ENCODE measurements at regions not wholly inside any gene's neighbourhood (a gene's known extent, or its start where the extent isn't known, plus 50 kb on each side); places are given as distances from the start of the nearest gene placed in this dataset.
"Not testable (repeated sequence)": the region's sequence is repeated elsewhere in the genome, so short reads cannot be mapped to it uniquely, and the experiment has no call there.

- no peak for DNase-seq (ENCODE audit: low read depth in 2 of 2)
Measured at GRCh38 chr5:66413931-66414330, 182.3 kb upstream of the MAST4 start.

- no peak for DNase-seq (ENCODE audit: low read depth in 2 of 2)
Measured at GRCh38 chr5:66415208-66415607, 181.0 kb upstream of the MAST4 start.

- DNase-seq (ENCODE audit: low read depth in 2 of 2): no peak
Measured at GRCh38 chr5:66416698-66417097, 179.5 kb upstream of the MAST4 start.

- DNase-seq (ENCODE audit: low read depth in 2 of 2): no peak
Measured at GRCh38 chr5:66417781-66418180, 178.4 kb upstream of the MAST4 start.

- no peak for DNase-seq (ENCODE audit: low read depth in 2 of 2)
Measured at GRCh38 chr5:66423484-66423883, 172.7 kb upstream of the MAST4 start.

- DNase-seq (ENCODE audit: low read depth in 2 of 2): no peak
Measured at GRCh38 chr5:66425842-66426241, 170.4 kb upstream of the MAST4 start.

GRCh38 chr5:66426259-66427138 is 169.7 kb upstream of the MAST4 start:
- no peak for DNase-seq (ENCODE audit: low read depth in 2 of 2)

- DNase-seq (ENCODE audit: low read depth in 2 of 2): no peak
Measured at GRCh38 chr5:66427139-66427442, 169.1 kb upstream of the MAST4 start.

- DNase-seq (ENCODE audit: low read depth in 2 of 2): no peak
Measured at GRCh38 chr5:66436721-66437120, 159.5 kb upstream of the MAST4 start.

- DNase-seq (ENCODE audit: low read depth in 2 of 2): no peak
Measured at GRCh38 chr5:66438087-66438486, 158.1 kb upstream of the MAST4 start.

- no peak for DNase-seq (ENCODE audit: low read depth in 2 of 2)
Measured at GRCh38 chr5:66438696-66439095, 157.5 kb upstream of the MAST4 start.

GRCh38 chr5:66440202-66440680 is 156.0 kb upstream of the MAST4 start:
- DNase-seq (ENCODE audit: low read depth in 2 of 2): peak; percentile 27 to 28

- no peak for DNase-seq (ENCODE audit: low read depth in 2 of 2)
Measured at GRCh38 chr5:66441351-66441750, 154.8 kb upstream of the MAST4 start.

GRCh38 chr5:66442951-66443445 is 153.2 kb upstream of the MAST4 start:
- DNase-seq (ENCODE audit: low read depth in 2 of 2): peak in 1 of 2 experiments; percentile 9

GRCh38 chr5:66443462-66444130 is 152.6 kb upstream of the MAST4 start:
- no peak for DNase-seq (ENCODE audit: low read depth in 2 of 2)

GRCh38 chr5:66448070-66448469 is 148.1 kb upstream of the MAST4 start:
- DNase-seq (ENCODE audit: low read depth in 2 of 2): not testable (repeated sequence)

- DNase-seq (ENCODE audit: low read depth in 2 of 2): no peak
Measured at GRCh38 chr5:66450237-66450636, 146.0 kb upstream of the MAST4 start.

- DNase-seq (ENCODE audit: low read depth in 2 of 2): no peak
Measured at GRCh38 chr5:66450988-66451387, 145.2 kb upstream of the MAST4 start.

- DNase-seq (ENCODE audit: low read depth in 2 of 2): no peak
Measured at GRCh38 chr5:66452109-66452508, 144.1 kb upstream of the MAST4 start.

- no peak for DNase-seq (ENCODE audit: low read depth in 2 of 2)
Measured at GRCh38 chr5:66454186-66455078, 141.8 kb upstream of the MAST4 start.

- DNase-seq (ENCODE audit: low read depth in 2 of 2): no peak
Measured at GRCh38 chr5:66459728-66460127, 136.5 kb upstream of the MAST4 start.

- DNase-seq (ENCODE audit: low read depth in 2 of 2): no peak
Measured at GRCh38 chr5:66467564-66467963, 128.6 kb upstream of the MAST4 start.

All from fibroblast of skin of left quadriceps (primary cell).